Brain microvascular endothelial cell (primary cell): ENCODE measurements at regions not wholly inside any gene's neighbourhood (a gene's known extent, or its start where the extent isn't known, plus 50 kb on each side); places are given as distances from the start of the nearest gene placed in this dataset.
A peak's percentile ranks its signal among the peaks of the same experiment; 100 is the strongest.

Source experiments
- DNase-seq: peaks from one replicate; pipeline ENCODE4 v3.0.0-alpha.2; 2020
- H3K27ac ChIP-seq: fragments of 250-450 bp; sonication (Bioruptor Pico); 2 replicates; pipeline ENCODE4 v1.5.1; 2020; ENCODE audit warnings: mild to moderate bottlenecking, moderate library complexity
- H3K27me3 ChIP-seq: fragments of 250-450 bp; sonication (Bioruptor Pico); replicated peaks from 2 replicates; pipeline ENCODE4 v1.5.1; 2020; ENCODE audit warnings: mild to moderate bottlenecking
- H3K36me3 ChIP-seq: fragments of 250-450 bp; sonication (Bioruptor Pico); replicated peaks from 2 replicates; pipeline ENCODE4 v1.5.1; 2020; ENCODE audit warnings: mild to moderate bottlenecking
- H3K4me3 ChIP-seq: 2 replicates; pipeline ENCODE4 v1.5.1; 2011; ENCODE audit warnings: low read depth, mild to moderate bottlenecking, control low read depth, low read length, moderate library complexity
- CTCF ChIP-seq: IDR thresholded peaks from 2 replicates; pipeline ENCODE4 v1.5.1; 2011; ENCODE audit warnings: low read depth, mild to moderate bottlenecking, moderate library complexity, low read length, control low read depth, inconsistent platforms; ENCODE audit errors: missing control alignments
- in situ Hi-C: cut with HindIII; loops from 2 replicates; pipeline ENCODE4 v1.10.0; 2017; ENCODE audit warnings: low sequenced_read_pairs, low pct_ligation_motif_present

GRCh38 chr2:240250985-240251847 is 110.8 kb upstream of the OTOS start:
- TF ChIP-seq CTCF: no peak
- in situ Hi-C loops: no loop called here
- DNase-seq: peak; percentile 89

DNA sequence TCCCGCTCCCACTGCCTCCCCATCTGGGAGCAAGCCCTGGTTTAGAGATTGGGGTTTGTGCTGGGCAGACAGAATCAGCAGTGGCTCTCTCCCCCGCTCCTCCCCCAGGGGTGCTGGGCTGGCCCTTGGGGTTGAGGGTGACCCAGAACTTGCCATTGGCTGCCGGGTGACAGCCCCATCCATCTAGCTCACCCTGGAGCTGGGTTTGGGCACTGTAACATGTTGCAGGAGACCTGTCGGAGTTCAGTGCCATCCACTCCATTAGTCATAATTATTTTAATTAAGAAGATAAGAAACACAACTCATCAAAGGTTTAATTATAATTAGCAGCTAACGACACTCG is 111.4 kb upstream of the OTOS start:
- H3K27me3 ChIP-seq: no peaks in the 10 kb centered on the region
- no peak overlapping the region for H3K27ac ChIP-seq
- no peak for DNase-seq
- H3K36me3 ChIP-seq: no peaks in the 10 kb centered on the region
- no peak overlapping the region for H3K4me3 ChIP-seq
- no peak for TF ChIP-seq CTCF
- in situ Hi-C loops: no loop called here

More at GRCh38 chr2:240250985-240251847, 110.8 kb upstream of the OTOS start:
- Histone ChIP-seq H3K4me3 (no peak overlapping the region), H3K27me3 (no peaks in the 10 kb centered on the region), H3K36me3 (no peaks in the 10 kb centered on the region), H3K27ac (peak overlapping the region; percentile 58)

DNA sequence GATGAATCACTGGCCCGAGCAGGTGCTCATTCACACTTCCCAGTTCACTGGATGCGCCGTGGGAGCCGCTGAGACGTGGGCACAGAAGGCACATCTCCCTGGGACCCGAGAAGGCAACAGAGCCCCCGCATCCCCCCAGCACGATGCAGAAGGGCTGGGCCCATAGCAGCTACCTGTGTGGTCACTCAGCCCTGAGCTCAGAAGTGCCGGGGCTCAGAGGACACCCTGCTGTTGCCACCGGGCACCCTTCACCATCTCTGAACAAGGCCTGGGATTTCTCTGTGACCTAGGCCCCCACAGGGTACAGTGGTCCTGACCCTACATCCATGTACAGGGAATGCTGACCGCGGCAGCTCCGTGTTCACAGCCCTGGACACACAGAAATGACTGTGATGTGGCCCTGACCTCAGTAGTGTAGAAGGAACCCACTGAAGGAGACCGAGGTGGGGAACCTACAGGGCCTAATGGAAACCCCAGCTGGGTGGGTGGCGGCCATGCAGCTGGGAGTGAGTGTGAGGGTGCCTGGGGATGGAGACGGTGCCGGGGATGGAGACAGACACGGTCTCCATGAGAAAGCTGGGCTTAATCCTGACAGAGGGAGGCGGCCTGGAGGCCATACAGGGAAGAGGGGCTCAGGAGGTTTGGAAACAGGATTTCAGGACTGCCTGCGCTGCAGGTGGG is 111.9 kb upstream of the OTOS start:
- Histone ChIP-seq H3K27ac (no peak overlapping the region), H3K4me3 (no peak overlapping the region), H3K27me3 (no peaks in the 10 kb centered on the region), H3K36me3 (no peaks in the 10 kb centered on the region)
- TF ChIP-seq CTCF: no peak
- DNase-seq: no peak
- in situ Hi-C loops: no loop called here

DNA sequence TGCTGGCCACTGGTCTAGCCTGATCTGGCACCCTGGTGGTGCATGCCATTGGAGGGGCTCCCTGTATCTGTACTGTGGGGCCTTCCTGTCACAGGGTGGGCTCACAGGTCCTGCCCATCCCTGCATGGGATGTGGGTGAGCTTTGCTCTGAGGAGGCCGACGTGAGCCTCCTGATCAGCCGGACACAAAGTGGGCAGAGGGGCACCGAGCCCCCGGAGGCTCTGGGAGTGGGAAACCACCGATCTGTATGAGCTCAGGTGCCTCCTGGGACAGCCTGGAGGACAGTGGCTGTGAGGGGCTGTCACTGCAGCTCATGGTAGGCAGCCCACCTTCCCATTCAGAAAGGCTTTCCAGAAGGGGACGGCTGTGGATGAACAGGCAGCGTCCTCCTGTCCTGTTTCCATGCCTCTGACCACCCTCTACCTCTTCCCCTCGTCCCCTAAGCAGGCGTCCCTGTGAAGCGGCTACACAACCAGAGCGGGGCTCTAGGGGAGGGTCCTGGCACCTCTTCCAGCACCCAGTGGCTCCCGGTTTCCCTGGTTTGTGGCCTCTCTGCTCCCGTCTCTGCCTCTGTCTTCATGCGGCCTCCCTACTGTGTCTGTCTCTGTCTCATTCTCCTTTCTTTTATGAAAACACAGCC is 112.5 kb upstream of the OTOS start:
- no peaks in the 10 kb centered on the region for H3K27me3 ChIP-seq
- no peak for DNase-seq
- in situ Hi-C loops: no loop called here
- H3K27ac ChIP-seq: no peak overlapping the region
- no peak overlapping the region for H3K4me3 ChIP-seq
- H3K36me3 ChIP-seq: no peaks in the 10 kb centered on the region
- no peak for TF ChIP-seq CTCF

DNA sequence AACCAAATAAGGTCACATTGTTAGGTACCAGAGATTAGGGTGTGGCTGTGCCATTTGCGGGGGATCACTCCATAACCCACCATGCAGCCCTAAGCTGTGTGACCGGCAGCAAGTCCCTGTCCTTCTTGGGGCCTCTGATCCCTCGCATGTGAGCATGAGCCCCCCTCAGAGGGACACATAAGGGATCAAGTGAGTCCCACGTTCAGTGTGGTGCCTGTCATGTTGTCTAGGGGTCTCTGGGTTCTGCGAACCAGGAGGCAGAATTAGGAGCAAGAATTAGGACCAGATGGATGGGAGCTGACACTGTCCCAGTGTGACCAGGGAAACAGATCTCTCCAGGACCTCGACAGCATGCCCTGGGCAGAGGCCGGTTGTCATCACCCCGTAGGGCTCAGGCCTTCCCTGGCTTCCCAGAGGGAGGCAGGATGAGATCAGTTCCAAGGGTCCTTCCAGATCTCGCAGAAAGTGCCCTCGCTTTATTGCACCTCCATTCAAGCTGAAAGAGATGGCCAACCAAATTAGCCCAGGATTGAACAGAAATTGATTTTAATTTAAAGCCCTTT is 113.2 kb upstream of the OTOS start:
- no peaks in the 10 kb centered on the region for H3K36me3 ChIP-seq
- no peaks in the 10 kb centered on the region for H3K27me3 ChIP-seq
- H3K27ac ChIP-seq: no peak overlapping the region
- H3K4me3 ChIP-seq: no peak overlapping the region
- TF ChIP-seq CTCF: no peak
- in situ Hi-C loops: no loop called here
- DNase-seq: no peak
